SK-N-SH (cell line): ENCODE measurements at regions not wholly inside any gene's neighbourhood (a gene's known extent, or its start where the extent isn't known, plus 50 kb on each side); places are given as distances from the start of the nearest gene placed in this dataset.

Experiments
- CTCF ChIA-PET: fragments of 300-600, 350-600 bp; formaldehyde crosslinking; extraction: SDS; loops from one replicate; lab custom pipeline; 2021; lab: Yijun Ruan, JAX
- POLR2A ChIA-PET: fragments of 350-600 bp; sonication (Branson Sonifier 250); formaldehyde crosslinking; extraction: SDS; loops from one replicate; lab custom pipeline; 2020; ENCODE audit warnings: antibody characterized with exemption, inconsistent platforms; lab: Yijun Ruan, JAX
- DNase-seq: peaks from one replicate; pipeline ENCODE4 v3.0.0; 2012
- H2AFZ ChIP-seq: fragments of 200-600 bp; sonication (generic); 2 replicates; pipeline ENCODE4 v1.8.1; 2016; ENCODE audit warnings: antibody characterized with exemption, mild to moderate bottlenecking, low read depth
- H3F3A ChIP-seq: fragments of 200-600 bp; sonication (generic); replicated peaks from 2 replicates; pipeline ENCODE3; 2016; ENCODE audit warnings: antibody characterized with exemption, mild to moderate bottlenecking; ENCODE audit not compliant: insufficient read depth
- H3K27ac ChIP-seq, 2 experiments: fragments of 200-500 bp in 1 of 2; fragments of 200-600 bp in 1 of 2; sonication (Bioruptor generic) in 1 of 2; sonication (generic), shearing (Covaris generic) in 1 of 2; 2 replicates each; pipeline versions ENCODE4 v1.5.1 to v1.6.1; 2014 to 2016; ENCODE audit warnings: low read depth in 2 of 2, inconsistent platforms in 1 of 2, low read length in 1 of 2, mild to moderate bottlenecking in 1 of 2, mixed read lengths in 1 of 2
- H3K27me3 ChIP-seq: fragments of 200-600 bp; sonication (generic), shearing (Covaris generic); 2 replicates; pipeline ENCODE4 v1.6.1; 2016; ENCODE audit warnings: mixed run types; ENCODE audit not compliant: insufficient read depth
- H3K36me3 ChIP-seq, 2 experiments: fragments of 200-500 bp in 1 of 2; fragments of 200-600 bp in 1 of 2; sonication (Bioruptor generic) in 1 of 2; sonication (generic) in 1 of 2; replicated peaks in 1 of 2; 2 replicates each; pipeline versions ENCODE3 to v1.5.1; 2014 to 2016; ENCODE audit warnings: low read length in 1 of 2, mild to moderate bottlenecking in 1 of 2; ENCODE audit not compliant: insufficient read depth in 2 of 2, control insufficient read depth in 1 of 2
- H3K4me1 ChIP-seq, 2 experiments: fragments of 200-500 bp in 1 of 2; fragments of 200-600 bp in 1 of 2; sonication (Bioruptor generic) in 1 of 2; sonication (generic), shearing (Covaris generic) in 1 of 2; 2 replicates each; pipeline versions ENCODE4 v1.5.1 to v1.6.1; 2014 to 2016; ENCODE audit warnings: low read depth in 1 of 2, low read length in 1 of 2, mixed run types in 1 of 2; ENCODE audit not compliant: insufficient read depth in 2 of 2, control insufficient read depth in 1 of 2
- H3K4me2 ChIP-seq: fragments of 200-600 bp; sonication (generic), shearing (Covaris generic); 2 replicates; pipeline ENCODE4 v1.6.1; 2017; ENCODE audit warnings: mixed run types
- H3K4me3 ChIP-seq, 2 experiments: fragments of 200-500 bp in 1 of 2; fragments of 200-600 bp in 1 of 2; sonication (Bioruptor generic) in 1 of 2; sonication (generic), shearing (Covaris generic) in 1 of 2; 2 replicates each; pipeline versions ENCODE4 v1.5.1 to v1.8.1; 2014 to 2016; ENCODE audit warnings: low read depth in 2 of 2, inconsistent platforms in 1 of 2, low read length in 1 of 2, mild to moderate bottlenecking in 1 of 2, mixed read lengths in 1 of 2, moderate library complexity in 1 of 2
- H3K79me2 ChIP-seq: fragments of 200-600 bp; sonication (generic); 2 replicates; pipeline ENCODE4 v1.8.1; 2017; ENCODE audit warnings: mild to moderate bottlenecking; ENCODE audit not compliant: insufficient read depth
- H3K9ac ChIP-seq: fragments of 200-600 bp; sonication (generic); 2 replicates; pipeline ENCODE4 v1.6.1; 2017; ENCODE audit warnings: mixed run types
- H3K9me2 ChIP-seq: fragments of 200-600 bp; sonication (generic); 2 replicates; pipeline ENCODE4 v1.6.1; 2017; ENCODE audit warnings: mixed run types
- H3K9me3 ChIP-seq: fragments of 200-600 bp; sonication (generic); 2 replicates; pipeline ENCODE4 v1.6.1; 2017; ENCODE audit warnings: mixed run types, mild to moderate bottlenecking, moderate library complexity
- H4K20me1 ChIP-seq: fragments of 200-600 bp; sonication (generic); 2 replicates; pipeline ENCODE4 v1.6.1; 2017; ENCODE audit warnings: mild to moderate bottlenecking, mixed run types; ENCODE audit not compliant: insufficient read depth
- CHD2 ChIP-seq: fragments of 150-350 bp; IDR thresholded peaks from 2 replicates; pipeline ENCODE4 v1.6.1; 2018; ENCODE audit warnings: low read length; ENCODE audit not compliant: partially characterized antibody
- ELF1 ChIP-seq: IDR thresholded peaks from 2 replicates; pipeline ENCODE4 v1.4.0; 2012
- EP300 ChIP-seq, 2 experiments: IDR thresholded peaks; 2 replicates each; pipeline versions ENCODE4 v1.4.0 to v1.6.1; 2012; ENCODE audit warnings: borderline replicate concordance in 1 of 2, low read depth in 1 of 2, low read length in 1 of 2
- EZH2phosphoT487 ChIP-seq: fragments of 200-600 bp; sonication (generic); IDR thresholded peaks from 2 replicates; pipeline ENCODE4 v1.6.1; 2017; ENCODE audit warnings: low read depth, mixed run types, mild to moderate bottlenecking, antibody characterized with exemption, moderate library complexity, borderline replicate concordance
- GABPA ChIP-seq: IDR thresholded peaks from 2 replicates; pipeline ENCODE4 v1.4.0; 2012; ENCODE audit warnings: low read depth, mild to moderate bottlenecking
- GATA2 ChIP-seq: sonication (generic); formaldehyde crosslinking; IDR thresholded peaks from 2 replicates; pipeline ENCODE4 v1.5.0; 2020; ENCODE audit warnings: mild to moderate bottlenecking, missing genetic modification reagents
- IRF3 ChIP-seq: fragments of 150-350 bp; IDR thresholded peaks from 2 replicates; pipeline ENCODE4 v1.6.1; 2016; ENCODE audit warnings: mild to moderate bottlenecking, low read depth, low read length
- NFIC ChIP-seq: IDR thresholded peaks from 2 replicates; pipeline ENCODE4 v1.4.0; 2012; ENCODE audit warnings: borderline replicate concordance
- NRF1 ChIP-seq: IDR thresholded peaks from 2 replicates; pipeline ENCODE4 v1.6.1; 2012; ENCODE audit warnings: low read depth, mild to moderate bottlenecking, low read length
- PBX3 ChIP-seq: IDR thresholded peaks from 2 replicates; pipeline ENCODE4; 2012
- RAD21 ChIP-seq: IDR thresholded peaks from 2 replicates; pipeline ENCODE4 v1.6.1; 2012; ENCODE audit warnings: mild to moderate bottlenecking, low read length
- REST ChIP-seq: IDR thresholded peaks from 2 replicates; pipeline ENCODE4 v1.6.1; 2012; ENCODE audit warnings: mild to moderate bottlenecking, low read depth, low read length, moderate library complexity
- RFX5 ChIP-seq: IDR thresholded peaks from 2 replicates; pipeline ENCODE4 v1.6.1; 2012; ENCODE audit warnings: mild to moderate bottlenecking, improper control_type of control experiment, low read length
- TEAD4 ChIP-seq: IDR thresholded peaks from 2 replicates; pipeline ENCODE4 v1.4.0; 2012; ENCODE audit warnings: mild to moderate bottlenecking, borderline replicate concordance; ENCODE audit not compliant: insufficient read depth
- USF2 ChIP-seq: fragments of 150-350 bp; IDR thresholded peaks from 2 replicates; pipeline ENCODE4 v1.6.1; 2017; ENCODE audit warnings: antibody characterized with exemption, low read length, low read depth, borderline replicate concordance
- YY1 ChIP-seq: IDR thresholded peaks from 2 replicates; pipeline ENCODE4 v1.4.0; 2012; ENCODE audit warnings: low read depth, mild to moderate bottlenecking
- WGBS: methylation state at CpG from one replicate; pipeline ENCODE4 v1.1.6; 2017; ENCODE audit warnings: low lambda C conversion rate; 5-methylcytosine and 5-hydroxymethylcytosine counted together

- Histone ChIP-seq H3K36me3 (no peaks in the 10 kb centered on the region), H3K27ac (no peak overlapping the region), H2AFZ (no peak overlapping the region), H3K4me1 (no peaks in the 10 kb centered on the region), H4K20me1 (no peaks in the 10 kb centered on the region), H3K4me2 (no peak overlapping the region), H3K27me3 (no peaks in the 10 kb centered on the region), H3K9me3 (no peaks in the 10 kb centered on the region), H3K9me2 (no peaks in the 10 kb centered on the region), H3K9ac (no peak overlapping the region), H3F3A (no peaks in the 10 kb centered on the region), H3K4me3 (no peak overlapping the region), H3K79me2 (no peaks in the 10 kb centered on the region)
- WGBS: 68% methylated on average over 5 of the region's 8 CpGs
- ChIA-PET POLR2A (no interaction called here), CTCF (interaction anchor here (0.7 kb wide), 1 partner anchor 491 kb away, joined by 3 read pairs; no protein-coding TSS in a partner anchor)
- TF ChIP-seq IRF3: no peak
- TF ChIP-seq EP300 (IDR thresholded peaks at IDR 0.05; ENCODE audit: borderline replicate concordance in 1 of 2, low read depth in 1 of 2, low read length in 1 of 2): no peak
- no peak for TF ChIP-seq RFX5
- no peak for TF ChIP-seq RAD21
- no peak for TF ChIP-seq CHD2
- no peak for TF ChIP-seq GATA2
- TF ChIP-seq TEAD4: no peak
- no peak for TF ChIP-seq GABPA
- TF ChIP-seq NFIC: no peak
- no peak for TF ChIP-seq EZH2phosphoT487
- no peak for TF ChIP-seq USF2
- no peak for TF ChIP-seq YY1
- no peak for TF ChIP-seq NRF1
- TF ChIP-seq REST: no peak
- TF ChIP-seq PBX3: no peak
- no peak for TF ChIP-seq ELF1
- no peak for DNase-seq
Measured at GRCh38 chr6:145076115-145076841, 659.0 kb downstream of the EPM2A start.
